HCT116 (cell line): ENCODE measurements at regions not wholly inside any gene's neighbourhood (a gene's known extent, or its start where the extent isn't known, plus 50 kb on each side); places are given as distances from the start of the nearest gene placed in this dataset.
"Not testable (repeated sequence)": the region's sequence is repeated elsewhere in the genome, so short reads cannot be mapped to it uniquely, and the experiment has no call there.

Source experiments
- ATAC-seq: fragments of 200-7000 bp; cut with Tn5 transposase; 2 replicates; pipeline ENCODE4 v1.9.1; 2020; ENCODE audit warnings: mild to moderate bottlenecking, moderate library complexity
- BruUV-seq: library from RNA; stranded (reverse); fragments of 400-500 nt; replicated peaks from 2 replicates; lab custom pipeline; 2021; lab: Mats Ljungman, UMichigan
- CTCF ChIA-PET: fragments of 300-600 bp; sonication (Branson Sonifier 250); formaldehyde crosslinking; loops from one replicate; lab custom pipeline; 2021; ENCODE audit warnings: antibody characterized with exemption; lab: Charles Lee
- POLR2A ChIA-PET: fragments of 300-600, 350-600 bp; sonication (Branson Sonifier 250); formaldehyde crosslinking; loops from one replicate; lab custom pipeline; 2021; ENCODE audit warnings: antibody characterized with exemption; lab: Charles Lee
- RAD21 ChIA-PET, 2 experiments: fragments of 300-600 bp; sonication (Branson Sonifier 250); formaldehyde crosslinking; loops; one replicate each; lab custom pipeline; 2023; ENCODE audit warnings: low total read pairs in 2 of 2; ENCODE audit not compliant: uncharacterized antibody in 2 of 2, unreplicated experiment in 2 of 2, low non-redundant PET in 1 of 2; lab: Charles Lee
- DNase-seq: peaks from one replicate; pipeline ENCODE4 v3.0.0-alpha.2; 2010; ENCODE audit warnings: low read depth, low spot score
- H2AFZ ChIP-seq: fragments of 200-600 bp; shearing (Covaris generic), sonication (generic); 2 replicates; pipeline ENCODE4 v1.6.1; 2017; ENCODE audit warnings: low read depth, mixed run types, mixed read lengths, antibody characterized with exemption, low read length; ENCODE audit not compliant: poor library complexity, severe bottlenecking
- H3K27ac ChIP-seq: 2 replicates; pipeline ENCODE4 v1.5.1; 2012; ENCODE audit warnings: low read depth, low read length
- H3K27me3 ChIP-seq: fragments of 200-600 bp; sonication (generic); 2 replicates; pipeline ENCODE4 v1.6.1; 2016; ENCODE audit warnings: mixed run types, low read length, mixed read lengths; ENCODE audit not compliant: insufficient read depth
- H3K36me3 ChIP-seq, 2 experiments: fragments of 200-500 bp in 1 of 2; fragments of 200-600 bp in 1 of 2; sonication (Bioruptor generic) in 1 of 2; sonication (generic) in 1 of 2; 2 replicates each; pipeline versions ENCODE4 v1.5.1 to v1.6.1; 2014 to 2016; ENCODE audit warnings: low read length in 2 of 2, inconsistent platforms in 1 of 2, mixed read lengths in 1 of 2, mixed run types in 1 of 2; ENCODE audit not compliant: insufficient read depth in 2 of 2, control insufficient read depth in 1 of 2
- H3K4me1 ChIP-seq, 2 experiments: fragments of 200-600 bp in 1 of 2; sonication (generic) in 1 of 2; 2 replicates each; pipeline versions ENCODE4 v1.5.1 to v1.6.1; 2012 to 2017; ENCODE audit warnings: low read length in 2 of 2, inconsistent platforms in 1 of 2, mild to moderate bottlenecking in 1 of 2, mixed read lengths in 1 of 2, mixed run types in 1 of 2, moderate library complexity in 1 of 2; ENCODE audit not compliant: insufficient read depth in 2 of 2, control insufficient read depth in 1 of 2
- H3K4me2 ChIP-seq: fragments of 200-600 bp; sonication (generic); 2 replicates; pipeline ENCODE4 v1.6.1; 2017; ENCODE audit warnings: mixed run types, low read length, mixed read lengths
- H3K4me3 ChIP-seq, 2 experiments: fragments of 200-600 bp in 1 of 2; sonication (generic) in 1 of 2; replicated peaks in 1 of 2; 2 replicates each; pipeline ENCODE4 v1.5.1; 2011 to 2016; ENCODE audit warnings: low read length in 2 of 2, control low read depth in 1 of 2, low read depth in 1 of 2, mild to moderate bottlenecking in 1 of 2, mixed read lengths in 1 of 2, mixed run types in 1 of 2
- H3K79me2 ChIP-seq: fragments of 200-600 bp; sonication (generic); 2 replicates; pipeline ENCODE4 v1.6.1; 2017; ENCODE audit warnings: mild to moderate bottlenecking, mixed run types, low read length, moderate library complexity, mixed read lengths; ENCODE audit not compliant: insufficient read depth
- H3K9ac ChIP-seq: fragments of 200-600 bp; sonication (generic); 2 replicates; pipeline ENCODE4 v1.6.1; 2016; ENCODE audit warnings: low read length, mixed read lengths
- H3K9me2 ChIP-seq: fragments of 200-600 bp; sonication (generic), shearing (Covaris generic); 2 replicates; pipeline ENCODE4 v1.6.1; 2017; ENCODE audit warnings: mixed run types, mild to moderate bottlenecking, moderate library complexity; ENCODE audit not compliant: insufficient read depth
- H3K9me3 ChIP-seq, 2 experiments: fragments of 200-500 bp in 1 of 2; fragments of 200-600 bp in 1 of 2; sonication (Bioruptor generic) in 1 of 2; sonication (generic) in 1 of 2; 2 replicates each; pipeline ENCODE4 v1.6.1; 2014 to 2017; ENCODE audit warnings: low read length in 2 of 2, mixed read lengths in 2 of 2, inconsistent platforms in 1 of 2, low read depth in 1 of 2, mild to moderate bottlenecking in 1 of 2, mixed run types in 1 of 2, moderate library complexity in 1 of 2; ENCODE audit not compliant: control insufficient read depth in 1 of 2, insufficient read depth in 1 of 2
- H4K20me1 ChIP-seq: fragments of 200-600 bp; sonication (generic), shearing (Covaris generic); 2 replicates; pipeline ENCODE4 v1.6.1; 2017; ENCODE audit warnings: mixed run types, mild to moderate bottlenecking, moderate library complexity; ENCODE audit not compliant: insufficient read depth
- CBX3 ChIP-seq: IDR thresholded peaks from 2 replicates; pipeline ENCODE4 v1.6.1; 2012; ENCODE audit warnings: low read depth
- EGR1 ChIP-seq: IDR thresholded peaks from 2 replicates; pipeline ENCODE4 v1.6.1; 2012; ENCODE audit warnings: low read depth
- ELF1 ChIP-seq: IDR thresholded peaks from 2 replicates; pipeline ENCODE4 v1.6.1; 2012; ENCODE audit warnings: low read depth, borderline replicate concordance
- EZH2 ChIP-seq: fragments of 200-600 bp; sonication (generic); IDR thresholded peaks from 2 replicates; pipeline ENCODE4 v1.6.1; 2017; ENCODE audit warnings: antibody characterized with exemption, mixed run types
- JUND ChIP-seq: IDR thresholded peaks from 2 replicates; pipeline ENCODE4 v1.6.1; 2012
- YY1 ChIP-seq: IDR thresholded peaks from 2 replicates; pipeline ENCODE4 v1.6.1; 2011; ENCODE audit warnings: low read length, low read depth, moderate library complexity, mild to moderate bottlenecking; ENCODE audit not compliant: insufficient replicate concordance; ENCODE audit errors: extremely low read depth
- ZFX ChIP-seq: fragments of 450-650 bp; IDR thresholded peaks from 2 replicates; pipeline ENCODE4 v1.6.1; 2017
- ZNF274 ChIP-seq: fragments of 200-500 bp; sonication (Bioruptor generic); IDR thresholded peaks from 2 replicates; pipeline ENCODE4 v1.6.1; 2014; ENCODE audit warnings: mild to moderate bottlenecking, low read depth, low read length, inconsistent platforms
- intact Hi-C: fragments of 100-400 bp; cut with micrococcal nuclease; formaldehyde crosslinking; loops from 2 replicates; pipeline ENCODE4 v1.10.0; 2022
- TF ChIP-seq, protein P1 (sequence below), 3 experiments: fragments of 200-600 bp in 1 of 3; sonication (generic) in 1 of 3; IDR thresholded peaks in 2 of 3; conservative IDR thresholded peaks in 1 of 3; 2 replicates each; pipeline ENCODE4 v1.5.1; 2012 to 2017; ENCODE audit warnings: low read depth in 2 of 3, low read length in 2 of 3, antibody characterized with exemption in 1 of 3, borderline replicate concordance in 1 of 3, control low read depth in 1 of 3, mild to moderate bottlenecking in 1 of 3, mixed read lengths in 1 of 3, mixed run types in 1 of 3, moderate library complexity in 1 of 3; ENCODE audit not compliant: insufficient read depth in 1 of 3

DNA sequence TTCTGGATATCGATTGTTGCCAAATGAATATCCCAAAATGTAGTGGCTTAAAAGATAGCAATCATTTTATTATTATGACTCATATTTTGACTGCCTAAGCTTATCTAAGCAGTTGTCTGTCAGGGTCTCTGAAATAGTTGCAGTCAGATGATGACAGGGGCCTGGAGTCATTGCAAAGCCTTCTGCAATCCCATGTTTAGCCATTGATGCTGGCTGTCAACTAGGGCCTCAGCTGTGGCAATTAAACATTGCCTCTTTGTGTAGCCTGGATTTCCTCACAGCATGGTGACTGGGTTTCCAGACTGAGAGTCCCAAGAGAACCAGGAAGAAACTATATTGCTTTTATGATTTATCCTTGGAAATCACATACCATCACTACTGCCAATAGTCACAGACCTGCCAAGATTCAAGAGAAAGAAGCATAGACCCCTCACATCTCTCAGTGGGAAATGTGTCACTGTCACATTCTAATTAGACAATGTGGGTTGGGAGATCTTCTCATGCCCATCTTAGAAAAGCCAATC lies 227.3 kb upstream of the NOCT start:
- intact Hi-C loops, result no loop called here
- Histone ChIP-seq H2AFZ (no peak overlapping the region), H3K27me3 (no peaks in the 10 kb centered on the region), H3K79me2 (no peaks in the 10 kb centered on the region), H3K4me2 (no peak overlapping the region), H3K4me3 (no peak overlapping the region), H3K9ac (no peak overlapping the region), H3K36me3 (no peaks in the 10 kb centered on the region), H3K9me2 (no peaks in the 10 kb centered on the region), H3K4me1 (no peaks in the 10 kb centered on the region), H3K9me3 (no peaks in the 10 kb centered on the region), H4K20me1 (no peaks in the 10 kb centered on the region), H3K27ac (no peak overlapping the region)
- ChIA-PET CTCF (no interaction called here), RAD21 (no interaction called here), POLR2A (no interaction called here)
- DNase-seq (no peak), ATAC-seq (no peak)
- TF ChIP-seq ELF1 (no peak), YY1 (no peak), EGR1 (no peak), CBX3 (no peak), JUND (no peak), ZFX (no peak), ZNF274 (no peak), EZH2 (no peak)
- TF ChIP-seq, protein P1, sequence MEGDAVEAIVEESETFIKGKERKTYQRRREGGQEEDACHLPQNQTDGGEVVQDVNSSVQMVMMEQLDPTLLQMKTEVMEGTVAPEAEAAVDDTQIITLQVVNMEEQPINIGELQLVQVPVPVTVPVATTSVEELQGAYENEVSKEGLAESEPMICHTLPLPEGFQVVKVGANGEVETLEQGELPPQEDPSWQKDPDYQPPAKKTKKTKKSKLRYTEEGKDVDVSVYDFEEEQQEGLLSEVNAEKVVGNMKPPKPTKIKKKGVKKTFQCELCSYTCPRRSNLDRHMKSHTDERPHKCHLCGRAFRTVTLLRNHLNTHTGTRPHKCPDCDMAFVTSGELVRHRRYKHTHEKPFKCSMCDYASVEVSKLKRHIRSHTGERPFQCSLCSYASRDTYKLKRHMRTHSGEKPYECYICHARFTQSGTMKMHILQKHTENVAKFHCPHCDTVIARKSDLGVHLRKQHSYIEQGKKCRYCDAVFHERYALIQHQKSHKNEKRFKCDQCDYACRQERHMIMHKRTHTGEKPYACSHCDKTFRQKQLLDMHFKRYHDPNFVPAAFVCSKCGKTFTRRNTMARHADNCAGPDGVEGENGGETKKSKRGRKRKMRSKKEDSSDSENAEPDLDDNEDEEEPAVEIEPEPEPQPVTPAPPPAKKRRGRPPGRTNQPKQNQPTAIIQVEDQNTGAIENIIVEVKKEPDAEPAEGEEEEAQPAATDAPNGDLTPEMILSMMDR (IDR thresholded peaks at IDR 0.05 in 2 of 3, conservative IDR thresholded peaks at IDR 0.05 in 1 of 3; ENCODE audit: borderline replicate concordance in 1 of 3, insufficient read depth in 1 of 3, low read depth in 2 of 3, low read length in 2 of 3), result no peak
- BruUV-seq, result no TSS peak

DNA sequence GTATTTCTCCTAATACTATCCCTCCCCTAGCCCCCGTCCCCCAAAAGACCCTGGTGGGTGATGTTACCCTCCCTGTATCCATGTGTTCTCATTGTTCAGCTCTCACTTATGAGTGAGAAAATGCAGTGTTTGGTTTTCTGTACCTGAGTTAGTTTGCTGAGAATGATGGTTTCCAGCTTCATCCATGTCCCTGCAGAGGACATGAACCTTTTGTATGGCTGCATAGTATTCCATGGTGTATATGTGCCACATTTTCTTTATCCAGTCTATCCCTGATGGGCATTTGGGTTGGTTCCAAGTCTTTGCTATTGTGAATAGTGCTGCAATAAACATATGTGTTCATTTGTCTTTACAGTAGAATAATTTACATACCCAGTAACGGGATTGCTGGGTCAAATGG lies 235.8 kb upstream of the NOCT start:
- H3K9me2 ChIP-seq, H3K4me2 ChIP-seq, H2AFZ ChIP-seq, H3K4me1 ChIP-seq, H3K9ac ChIP-seq, BruUV-seq, H3K4me3 ChIP-seq, DNase-seq, H3K79me2 ChIP-seq, H4K20me1 ChIP-seq, ATAC-seq, H3K9me3 ChIP-seq, CTCF ChIA-PET, H3K27me3 ChIP-seq, H3K27ac ChIP-seq, H3K36me3 ChIP-seq, RAD21 ChIA-PET, intact Hi-C loops, POLR2A ChIA-PET: not testable (repeated sequence)
